ENCODE measurements at regions not wholly inside any gene's neighbourhood (a gene's known extent, or its start where the extent isn't known, plus 50 kb on each side); places are given as distances from the start of the nearest gene placed in this dataset.

- TF ChIP-seq CTCF (optimal IDR thresholded peaks at IDR 0.05 in 1 of 3, IDR thresholded peaks at IDR 0.05 in 1 of 3, conservative IDR thresholded peaks at IDR 0.05 in 1 of 3; ENCODE audit: extremely low read depth in 1 of 3, insufficient read depth in 2 of 3, low read length in 3 of 3) (no peak), EZH2 (IDR thresholded peaks at IDR 0.05; ENCODE audit: low read length) (no peak)
- Histone ChIP-seq H2AFZ (ENCODE audit: control insufficient read depth, low read length) (no peak overlapping the region), H3K4me3 (ENCODE audit: control insufficient read depth in 2 of 3, extremely low read depth in 1 of 3, insufficient read depth in 2 of 3, low read depth in 1 of 3, low read length in 3 of 3) (no peak overlapping the region), H3K27me3 (ENCODE audit: control insufficient read depth, extremely low read depth, insufficient read depth, low read length) (no peaks in the 10 kb centered on the region), H3K4me2 (ENCODE audit: control insufficient read depth, extremely low read depth, insufficient read depth, low read depth, low read length) (no peak overlapping the region), H3K36me3 (ENCODE audit: control insufficient read depth in 2 of 2, extremely low read depth in 1 of 2, insufficient read depth in 2 of 2, low read length in 2 of 2) (no peaks in the 10 kb centered on the region), H4K20me1 (ENCODE audit: control insufficient read depth, extremely low read depth, insufficient read depth, low read length) (no peaks in the 10 kb centered on the region), H3K4me1 (ENCODE audit: control insufficient read depth, extremely low read depth, insufficient read depth, low read length) (no peaks in the 10 kb centered on the region), H3K9me3 (ENCODE audit: control insufficient read depth, low read depth, low read length) (no peaks in the 10 kb centered on the region), H3K79me2 (ENCODE audit: control insufficient read depth, insufficient read depth, low read length) (no peaks in the 10 kb centered on the region), H3K9me1 (ENCODE audit: control insufficient read depth, extremely low read depth, insufficient read depth, low read length) (no peaks in the 10 kb centered on the region), H3K9ac (ENCODE audit: control insufficient read depth, extremely low read depth, insufficient read depth, low read length) (no peak overlapping the region), H3K27ac (ENCODE audit: control insufficient read depth, insufficient read depth, low read length) (no peak overlapping the region)
- DNase-seq (ENCODE audit: low read depth, low spot score): no peak
- FAIRE-seq: no peak
- dilution Hi-C loops (cut with MboI; ENCODE audit: extremely low pct_ligation_motif_present, low sequenced_read_pairs): no loop called here
Measured at GRCh38 chr5:164372892-164373291, 867.5 kb downstream of the MAT2B start.

- TF ChIP-seq CTCF (optimal IDR thresholded peaks at IDR 0.05 in 1 of 3, IDR thresholded peaks at IDR 0.05 in 1 of 3, conservative IDR thresholded peaks at IDR 0.05 in 1 of 3; ENCODE audit: extremely low read depth in 1 of 3, insufficient read depth in 2 of 3, low read length in 3 of 3) (no peak), EZH2 (IDR thresholded peaks at IDR 0.05; ENCODE audit: low read length) (no peak)
- H3K9me3 ChIP-seq (ENCODE audit: control insufficient read depth, low read depth, low read length): no peaks in the 10 kb centered on the region
- no peaks in the 10 kb centered on the region for H3K36me3 ChIP-seq (ENCODE audit: control insufficient read depth in 2 of 2, extremely low read depth in 1 of 2, insufficient read depth in 2 of 2, low read length in 2 of 2)
- FAIRE-seq (no peak), DNase-seq (ENCODE audit: low read depth, low spot score) (no peak)
- dilution Hi-C loops (cut with MboI; ENCODE audit: extremely low pct_ligation_motif_present, low sequenced_read_pairs): no loop called here
- H2AFZ ChIP-seq (ENCODE audit: control insufficient read depth, low read length): no peak overlapping the region
- H3K9ac ChIP-seq (ENCODE audit: control insufficient read depth, extremely low read depth, insufficient read depth, low read length): no peak overlapping the region
- H3K4me2 ChIP-seq (ENCODE audit: control insufficient read depth, extremely low read depth, insufficient read depth, low read depth, low read length): no peak overlapping the region
- H3K27me3 ChIP-seq (ENCODE audit: control insufficient read depth, extremely low read depth, insufficient read depth, low read length): no peaks in the 10 kb centered on the region
- no peak overlapping the region for H3K27ac ChIP-seq (ENCODE audit: control insufficient read depth, insufficient read depth, low read length)
- H3K4me3 ChIP-seq (ENCODE audit: control insufficient read depth in 2 of 3, extremely low read depth in 1 of 3, insufficient read depth in 2 of 3, low read depth in 1 of 3, low read length in 3 of 3): no peak overlapping the region
- H4K20me1 ChIP-seq (ENCODE audit: control insufficient read depth, extremely low read depth, insufficient read depth, low read length): no peaks in the 10 kb centered on the region
- no peaks in the 10 kb centered on the region for H3K9me1 ChIP-seq (ENCODE audit: control insufficient read depth, extremely low read depth, insufficient read depth, low read length)
- no peaks in the 10 kb centered on the region for H3K79me2 ChIP-seq (ENCODE audit: control insufficient read depth, insufficient read depth, low read length)
- no peaks in the 10 kb centered on the region for H3K4me1 ChIP-seq (ENCODE audit: control insufficient read depth, extremely low read depth, insufficient read depth, low read length)
Measured at GRCh38 chr5:164373876-164374275, 868.5 kb downstream of the MAT2B start.

Data from keratinocyte (primary cell).